GM19438 (cell line): ENCODE measurements at regions not wholly inside any gene's neighbourhood (a gene's known extent, or its start where the extent isn't known, plus 50 kb on each side); places are given as distances from the start of the nearest gene placed in this dataset.

Experiments
- ATAC-seq: cut with Tn5 transposase; IDR thresholded peaks from one replicate; pipeline ENCODE4 v1.9.1; 2021; ENCODE audit warnings: low read depth; ENCODE audit not compliant: unreplicated experiment

- no peak for ATAC-seq
Measured at GRCh38 chr18:26745288-26746181, 120.0 kb downstream of the AQP4 start.

DNA sequence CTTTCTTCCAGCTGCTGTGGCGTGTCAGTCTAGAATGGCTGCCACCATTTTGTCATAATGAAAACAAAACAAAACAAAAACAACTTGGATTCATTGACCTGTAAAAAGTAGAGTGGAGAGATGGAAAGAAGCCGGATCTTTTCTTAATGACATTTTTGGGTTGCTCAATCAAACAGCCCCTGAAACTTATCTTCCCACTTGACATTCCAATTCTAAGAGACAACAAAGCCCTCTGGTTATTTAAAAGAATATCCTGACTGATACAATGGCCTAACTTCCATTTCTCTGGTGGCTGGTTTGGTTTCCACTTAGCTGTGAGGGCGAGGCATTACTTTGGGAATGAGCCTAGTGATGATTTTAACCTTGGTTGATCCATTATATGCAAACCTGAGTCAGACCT, 123.7 kb downstream of the AQP4 start:
- no peak for ATAC-seq

DNA sequence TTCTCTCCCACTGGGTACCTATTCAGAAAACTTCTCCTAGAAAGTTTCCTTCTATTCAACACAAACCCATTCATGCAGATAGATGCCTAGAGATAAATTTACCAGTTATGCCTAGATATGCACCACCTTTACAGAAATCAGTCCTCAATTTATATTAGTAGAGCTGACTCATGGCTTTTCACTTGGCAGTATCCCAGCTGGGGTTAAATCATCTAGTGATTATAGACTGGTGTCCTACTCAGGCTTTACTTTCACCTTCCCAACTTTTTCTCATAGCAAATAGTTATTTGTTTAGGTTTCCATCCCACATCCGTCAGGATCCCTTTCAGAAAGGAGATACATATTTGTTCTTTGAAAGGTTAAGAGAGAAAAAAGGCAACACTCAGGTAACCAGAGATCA, 124.5 kb downstream of the AQP4 start:
- ATAC-seq: no peak

DNA sequence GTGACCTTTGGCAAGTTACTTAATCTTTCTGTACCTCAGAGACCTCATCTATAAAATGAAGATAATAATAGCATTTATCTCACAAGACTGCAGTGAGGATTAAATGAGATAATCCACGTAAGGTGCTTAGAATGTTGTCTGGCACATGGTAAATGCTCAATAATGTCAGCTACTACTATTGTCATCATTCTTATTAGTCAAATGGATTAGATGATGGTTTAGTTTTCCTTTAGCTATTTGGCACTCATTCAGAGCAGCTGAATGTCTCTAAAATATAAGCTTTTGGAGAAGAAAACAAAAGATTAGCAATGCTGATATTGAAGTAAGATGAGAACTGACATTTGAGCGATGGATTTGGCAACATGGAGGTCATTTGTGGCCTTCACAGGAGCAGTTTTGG, 125.1 kb downstream of the AQP4 start:
- ATAC-seq: no peak

DNA sequence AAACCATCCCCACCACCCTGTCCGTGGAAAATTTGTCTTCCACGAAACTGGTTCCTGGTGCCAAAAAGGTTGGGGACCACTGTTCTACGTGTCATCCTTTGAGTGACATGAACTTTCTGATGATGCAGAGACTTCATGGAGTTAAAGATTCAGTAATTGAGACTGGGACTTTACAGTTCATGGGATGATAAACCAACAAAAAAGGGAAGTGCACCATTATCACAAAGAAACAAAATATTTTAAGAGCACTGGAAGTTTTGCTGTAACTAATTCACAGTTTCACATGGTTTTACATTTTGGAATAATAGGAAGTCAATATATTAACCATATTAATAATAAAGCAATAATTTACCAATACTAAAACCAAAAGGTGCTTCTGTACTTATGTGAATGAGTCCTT, 126.8 kb downstream of the AQP4 start:
- no peak for ATAC-seq

DNA sequence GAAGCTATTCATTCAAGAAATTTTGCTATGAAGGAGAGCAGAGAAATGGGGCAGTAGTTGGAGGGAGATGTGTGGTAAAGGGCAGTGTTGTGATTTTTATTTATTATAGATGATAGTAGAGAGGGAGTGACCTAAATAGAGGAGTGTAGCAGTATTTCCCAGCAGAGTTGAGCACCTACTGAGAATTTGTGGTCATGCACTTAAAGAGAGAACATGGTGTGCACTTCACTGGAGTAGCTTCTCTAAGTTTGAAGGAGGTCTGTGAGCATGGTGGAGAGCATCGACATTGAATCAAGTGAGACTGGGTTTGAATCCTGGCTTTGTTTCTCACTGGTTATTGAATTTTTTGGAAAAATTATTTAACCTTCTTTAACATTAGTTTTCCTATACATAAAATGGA, 129.2 kb downstream of the AQP4 start:
- no peak for ATAC-seq

- no peak for ATAC-seq
Measured at GRCh38 chr18:26734760-26735159, 130.7 kb downstream of the AQP4 start.

DNA sequence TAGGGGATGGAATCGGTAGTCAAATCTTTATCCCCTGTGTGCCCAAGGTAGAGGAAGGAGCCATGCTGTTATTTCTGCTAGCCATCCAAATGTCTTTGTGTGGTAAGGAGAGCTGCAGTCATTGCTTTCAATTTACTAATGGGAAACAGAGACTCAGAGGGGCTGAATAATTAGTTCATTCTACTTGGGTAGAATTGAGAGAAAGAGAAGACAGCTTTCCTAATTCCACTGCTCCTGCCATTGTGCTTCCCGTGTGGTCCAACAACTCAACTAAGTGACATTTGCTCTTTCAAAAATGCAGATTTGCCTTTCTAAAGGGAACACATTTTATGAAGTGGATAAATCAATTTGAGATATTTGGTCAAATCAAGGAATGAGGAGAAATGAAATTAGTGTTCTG, 136.1 kb downstream of the AQP4 start:
- ATAC-seq: no peak

GRCh38 chr18:26729008-26729407, 136.5 kb downstream of the AQP4 start:
- ATAC-seq: no peak

- ATAC-seq: no peak
Measured at GRCh38 chr18:26723981-26724380, 141.5 kb downstream of the AQP4 start.

DNA sequence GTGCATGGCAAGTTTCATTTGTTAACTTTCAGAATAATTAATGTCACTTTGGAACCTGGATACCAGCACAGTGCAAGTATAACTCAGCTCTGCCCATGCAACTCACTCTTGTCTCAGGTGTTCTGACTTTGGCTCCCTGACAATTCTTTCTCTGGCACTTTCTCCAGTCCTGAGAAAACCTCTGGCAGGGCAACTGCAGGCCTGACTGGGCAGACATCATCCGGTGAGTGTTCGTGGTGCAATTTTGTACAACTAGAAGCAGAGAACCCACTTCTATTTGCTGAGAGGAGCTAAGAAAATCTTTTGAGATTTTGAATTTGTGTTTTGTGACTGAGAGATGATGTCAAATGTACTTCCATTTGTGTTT, 143.0 kb downstream of the AQP4 start:
- no peak for ATAC-seq

GRCh38 chr18:26721854-26722564, 143.5 kb downstream of the AQP4 start:
- ATAC-seq: no peak

DNA sequence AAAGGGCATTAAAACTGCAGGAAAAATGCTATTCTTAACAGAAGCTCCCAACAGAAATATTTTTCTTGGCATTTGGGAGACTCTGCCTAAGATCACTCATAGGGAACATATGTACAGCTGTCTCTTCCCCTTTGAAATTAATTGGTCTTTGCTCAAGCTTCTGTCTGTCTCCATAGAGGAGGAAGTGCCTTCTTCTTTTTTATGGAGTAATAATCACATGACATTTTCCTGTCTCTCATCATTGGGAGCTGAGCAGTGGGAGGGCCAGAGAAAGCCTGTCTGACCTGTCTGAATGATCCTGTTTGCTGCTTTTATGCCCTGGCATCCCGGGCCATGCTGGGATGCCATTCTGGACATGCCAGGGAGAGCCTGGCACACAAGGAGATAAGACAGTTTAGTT, 145.6 kb downstream of the AQP4 start:
- ATAC-seq: no peak

DNA sequence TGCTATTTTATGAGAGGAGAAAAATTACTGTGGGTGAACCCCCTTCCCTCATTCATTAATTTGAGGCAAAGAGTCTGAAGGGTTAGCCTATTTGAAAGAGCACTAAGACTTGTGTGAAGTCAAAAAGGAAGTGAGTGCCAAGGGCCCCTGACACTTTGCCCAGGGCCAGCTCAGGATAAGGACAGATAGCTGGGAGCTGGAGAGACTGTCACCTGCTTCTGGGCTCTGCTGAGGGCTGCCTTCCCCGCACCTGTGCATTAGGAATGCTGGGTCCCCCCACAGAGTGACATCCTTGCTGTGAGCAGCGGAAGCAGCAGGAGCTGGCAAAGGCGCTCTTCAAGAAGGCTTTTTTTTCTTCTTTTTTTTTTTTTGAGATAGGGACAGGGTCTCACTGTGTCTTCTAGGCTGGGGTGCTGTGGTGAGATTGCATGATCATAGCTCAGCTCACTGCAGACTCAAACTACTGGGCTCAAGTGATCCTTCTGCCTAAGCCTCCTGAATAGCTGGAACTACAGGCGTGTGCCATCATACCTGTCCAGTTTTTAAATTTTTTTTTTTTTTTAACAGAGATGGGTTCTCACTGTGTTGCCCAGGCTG, 148.3 kb downstream of the AQP4 start:
- no peak for ATAC-seq

GRCh38 chr18:26714739-26715138, 150.8 kb downstream of the AQP4 start:
- no peak for ATAC-seq

- ATAC-seq: no peak
Measured at GRCh38 chr18:26711756-26712155, 153.8 kb downstream of the AQP4 start.

- peak; percentile 89 for ATAC-seq
Measured at GRCh38 chr18:26710470-26711096, 154.9 kb downstream of the AQP4 start.

- ATAC-seq: no peak
Measured at GRCh38 chr18:26709897-26710296, 155.6 kb downstream of the AQP4 start.

DNA sequence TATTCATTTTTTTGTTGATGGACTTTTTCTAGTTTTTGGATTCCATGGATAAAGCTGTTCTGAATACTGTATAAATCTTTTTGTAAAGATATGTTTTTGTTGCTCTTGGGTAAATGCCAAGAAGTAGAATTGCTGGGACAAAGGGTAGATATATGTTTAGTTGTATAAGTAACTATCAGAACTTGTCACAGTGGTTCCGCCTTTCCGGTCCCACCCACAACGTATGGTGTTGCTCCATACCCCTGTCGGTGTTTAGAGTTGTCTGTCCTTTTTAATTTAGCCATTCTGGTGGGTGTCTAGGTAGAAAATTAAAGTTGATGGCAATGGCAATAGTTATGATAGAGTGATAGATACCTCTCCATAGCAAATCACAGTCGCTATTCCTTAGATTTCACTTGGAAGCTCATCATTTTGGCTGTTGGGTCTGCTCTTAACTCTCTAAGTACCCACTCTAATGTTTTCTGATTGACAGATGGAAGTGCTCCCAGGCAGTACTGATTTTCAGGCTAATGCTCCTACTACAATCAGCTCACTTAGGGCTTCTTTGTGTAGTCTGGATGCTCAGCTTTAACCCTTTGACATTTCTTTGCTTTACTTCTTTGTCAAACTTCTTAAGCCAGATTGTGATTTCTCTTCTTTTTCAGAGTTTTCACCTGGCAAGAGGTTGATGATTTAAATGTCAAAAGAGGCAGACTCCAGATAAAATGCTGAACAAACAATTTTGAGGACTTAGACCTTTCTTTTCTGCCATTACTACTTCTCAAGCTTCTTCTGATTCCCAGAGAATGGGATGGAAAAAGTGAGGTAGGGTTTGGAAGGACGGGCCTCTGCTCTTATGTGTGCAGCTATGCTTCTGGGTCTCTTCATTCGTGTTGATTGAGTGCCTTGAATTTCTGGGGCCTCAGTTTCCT, 156.4 kb downstream of the AQP4 start:
- no peak for ATAC-seq

GRCh38 chr18:26706911-26707351, 158.6 kb downstream of the AQP4 start:
- no peak for ATAC-seq
